ENCODE measurements at regions not wholly inside any gene's neighbourhood (a gene's known extent, or its start where the extent isn't known, plus 50 kb on each side); places are given as distances from the start of the nearest gene placed in this dataset.

DNA sequence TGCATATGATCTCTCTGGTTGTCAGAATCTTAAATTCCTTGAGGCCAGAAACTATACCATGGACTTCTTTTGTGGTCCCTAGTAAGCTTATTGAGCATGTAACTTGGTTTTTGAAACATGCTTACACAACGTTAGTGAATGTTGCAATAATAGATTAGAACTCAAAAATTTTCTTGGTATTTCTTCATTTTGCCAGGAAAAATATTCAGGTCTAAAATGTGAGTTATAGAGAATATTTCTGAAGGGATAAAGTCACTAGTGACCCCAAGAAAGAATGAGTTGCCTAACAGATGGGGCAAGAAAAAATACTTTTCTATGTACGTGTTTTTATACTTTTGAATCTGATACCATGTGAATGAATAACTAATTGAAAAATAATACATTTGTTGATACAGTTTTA, 195.4 kb downstream of the TFAP2A start:
- H3K79me2 ChIP-seq (ENCODE audit: insufficient read depth, low read length), result no peaks in the 10 kb centered on the region
- no peak for TF ChIP-seq CTCF (conservative IDR thresholded peaks at IDR 0.05)
- H3K27ac ChIP-seq (ENCODE audit: insufficient read length, low read depth, low read length), result no peak overlapping the region
- H3K9ac ChIP-seq (ENCODE audit: extremely low read depth, insufficient read length, low read length), result no peak overlapping the region
- H4K20me1 ChIP-seq (ENCODE audit: control insufficient read depth, insufficient read depth, insufficient read length), result no peaks in the 10 kb centered on the region
- H3K23me2 ChIP-seq (ENCODE audit: insufficient read length, low read depth, low read length, poor library complexity, severe bottlenecking), result no peaks in the 10 kb centered on the region
- Mint-ChIP-seq H3K27ac (no peak overlapping the region), H3K9me3 (no peaks in the 10 kb centered on the region), H3K4me3 (no peak overlapping the region), H3K27me3 (ENCODE audit: low read depth) (no peaks in the 10 kb centered on the region), H3K4me1 (no peaks in the 10 kb centered on the region), H3K36me3 (ENCODE audit: insufficient read depth in 1 of 3, low read depth in 3 of 3) (no peaks in the 10 kb centered on the region)
- no peak overlapping the region for H3K18ac ChIP-seq (ENCODE audit: insufficient read length, low read depth, low read length)
- H4K8ac ChIP-seq (replicated peaks; ENCODE audit: insufficient read length, low read depth, low read length), result no peak overlapping the region
- no peaks in the 10 kb centered on the region for H3K9me3 ChIP-seq (ENCODE audit: control insufficient read depth, low read depth, low read length)
- H2AK5ac ChIP-seq (ENCODE audit: insufficient read length, low read length), result no peak overlapping the region
- H3K4me1 ChIP-seq (ENCODE audit: insufficient read depth, low read length), result no peaks in the 10 kb centered on the region
- H3K4ac ChIP-seq (ENCODE audit: low read depth, low read length), result no peak overlapping the region
- H3K27me3 ChIP-seq (ENCODE audit: insufficient read depth, low read length), result no peaks in the 10 kb centered on the region
- no peak overlapping the region for H2BK15ac ChIP-seq (ENCODE audit: low read depth, low read length)
- no peak overlapping the region for H2BK12ac ChIP-seq (ENCODE audit: insufficient read length, low read depth, low read length)
- H3K14ac ChIP-seq (ENCODE audit: insufficient read depth, low read length), result no peak overlapping the region
- no peak overlapping the region for H2AFZ ChIP-seq (ENCODE audit: low read length)
- no peak overlapping the region for H4K91ac ChIP-seq (ENCODE audit: insufficient read length, low read depth, low read length)
- H3K23ac ChIP-seq (ENCODE audit: insufficient read length, low read depth, low read length), result no peak overlapping the region
- no CpG with 5 or more reads among the region's 2 CpGs for WGBS (ENCODE audit: extremely low coverage, insufficient read length, low lambda C conversion rate)
- H3K4me2 ChIP-seq (ENCODE audit: insufficient read depth, insufficient read length, low read length), result no peak overlapping the region
- no peak overlapping the region for H3T11ph ChIP-seq (ENCODE audit: low read length)
- no peak overlapping the region for H3K56ac ChIP-seq (ENCODE audit: insufficient read length, low read depth, low read length)
- no peak overlapping the region for H4K5ac ChIP-seq (ENCODE audit: insufficient read length, low read depth, low read length)
- no peaks in the 10 kb centered on the region for H3K79me1 ChIP-seq (ENCODE audit: insufficient read depth, low read depth, low read length, poor library complexity, severe bottlenecking)
- no peak overlapping the region for H2BK20ac ChIP-seq (ENCODE audit: low read depth, low read length, poor library complexity, severe bottlenecking)
- no peak overlapping the region for H2BK5ac ChIP-seq (ENCODE audit: insufficient read length, low read length)
- no peak overlapping the region for H2BK120ac ChIP-seq (ENCODE audit: low read depth, low read length, poor library complexity, severe bottlenecking)
- no peak for DNase-seq

All from H9 (cell line).